GM12878 (cell line): ENCODE measurements at regions not wholly inside any gene's neighbourhood (a gene's known extent, or its start where the extent isn't known, plus 50 kb on each side); places are given as distances from the start of the nearest gene placed in this dataset.

Experiments used
- E2F4 ChIP-seq: IDR thresholded peaks from 2 replicates; pipeline ENCODE4 v1.6.1; 2012; ENCODE audit warnings: low read depth, low read length, improper control_type of control experiment
- EP300 ChIP-seq, 2 experiments: fragments of 150-350 bp in 1 of 2; IDR thresholded peaks; 2 replicates each; pipeline ENCODE4 v1.6.1; 2011 to 2012; ENCODE audit warnings: low read depth in 2 of 2, low read length in 2 of 2, borderline replicate concordance in 1 of 2, improper control_type of control experiment in 1 of 2, inconsistent platforms in 1 of 2; ENCODE audit not compliant: control insufficient read depth in 1 of 2
- GABPA ChIP-seq: IDR thresholded peaks from 2 replicates; pipeline ENCODE4 v1.6.1; 2014; ENCODE audit warnings: antibody characterized with exemption, low read depth, mild to moderate bottlenecking, inconsistent platforms
- IKZF2 ChIP-seq, 2 experiments: fragments of 450-650 bp; IDR thresholded peaks; 2 replicates each; pipeline ENCODE4 v1.6.1; 2017; ENCODE audit warnings: mild to moderate bottlenecking in 2 of 2, moderate library complexity in 2 of 2
- KLF5 ChIP-seq: fragments of 450-650 bp; IDR thresholded peaks from 2 replicates; pipeline ENCODE4 v1.6.1; 2014; ENCODE audit warnings: mild to moderate bottlenecking; ENCODE audit not compliant: partially characterized antibody
- MEF2B ChIP-seq: fragments of 450-650 bp; IDR thresholded peaks from 2 replicates; pipeline ENCODE4 v1.6.1; 2018; ENCODE audit warnings: mild to moderate bottlenecking, moderate library complexity; ENCODE audit not compliant: partially characterized antibody, poor library complexity, severe bottlenecking
- MXI1 ChIP-seq: fragments of 150-350 bp; IDR thresholded peaks from 2 replicates; pipeline ENCODE4 v1.6.1; 2011; ENCODE audit warnings: low read depth, mild to moderate bottlenecking, inconsistent platforms, low read length, improper control_type of control experiment
- PAX8 ChIP-seq: fragments of 450-650 bp; IDR thresholded peaks from 2 replicates; pipeline ENCODE4 v1.6.1; 2017; ENCODE audit warnings: mild to moderate bottlenecking, moderate library complexity
- PML ChIP-seq: IDR thresholded peaks from 2 replicates; pipeline ENCODE4 v1.6.1; 2012; ENCODE audit warnings: low read length, inconsistent platforms
- RELB ChIP-seq: fragments of 450-650 bp; IDR thresholded peaks from 2 replicates; pipeline ENCODE4 v1.6.1; 2017; ENCODE audit warnings: low read depth, mild to moderate bottlenecking, moderate library complexity
- USF1 ChIP-seq: IDR thresholded peaks from 2 replicates; pipeline ENCODE4 v1.6.1; 2011; ENCODE audit warnings: borderline replicate concordance, low read depth, mild to moderate bottlenecking, moderate library complexity, mixed read lengths, low read length; ENCODE audit not compliant: insufficient read depth; ENCODE audit errors: extremely low read length
- ZBTB40 ChIP-seq: fragments of 450-650 bp; IDR thresholded peaks from 2 replicates; pipeline ENCODE4 v1.6.1; 2016; ENCODE audit warnings: mild to moderate bottlenecking, moderate library complexity, borderline replicate concordance
- ZNF217 ChIP-seq: fragments of 450-650 bp; IDR thresholded peaks from 2 replicates; pipeline ENCODE4 v1.6.1; 2017; ENCODE audit warnings: antibody characterized with exemption, mild to moderate bottlenecking
- ZNF622 ChIP-seq: fragments of 450-650 bp; IDR thresholded peaks from 2 replicates; pipeline ENCODE4 v1.6.1; 2017; ENCODE audit warnings: mild to moderate bottlenecking, inconsistent platforms
- TF ChIP-seq, protein P1 (sequence below): IDR thresholded peaks from 2 replicates; pipeline ENCODE4 v1.6.1; 2012; ENCODE audit warnings: low read depth, low read length, improper control_type of control experiment
- TF ChIP-seq, protein P2 (sequence below): fragments of 450-650 bp; IDR thresholded peaks from 2 replicates; pipeline ENCODE4 v1.6.1; 2018; ENCODE audit warnings: borderline replicate concordance, mild to moderate bottlenecking; ENCODE audit not compliant: partially characterized antibody

DNA sequence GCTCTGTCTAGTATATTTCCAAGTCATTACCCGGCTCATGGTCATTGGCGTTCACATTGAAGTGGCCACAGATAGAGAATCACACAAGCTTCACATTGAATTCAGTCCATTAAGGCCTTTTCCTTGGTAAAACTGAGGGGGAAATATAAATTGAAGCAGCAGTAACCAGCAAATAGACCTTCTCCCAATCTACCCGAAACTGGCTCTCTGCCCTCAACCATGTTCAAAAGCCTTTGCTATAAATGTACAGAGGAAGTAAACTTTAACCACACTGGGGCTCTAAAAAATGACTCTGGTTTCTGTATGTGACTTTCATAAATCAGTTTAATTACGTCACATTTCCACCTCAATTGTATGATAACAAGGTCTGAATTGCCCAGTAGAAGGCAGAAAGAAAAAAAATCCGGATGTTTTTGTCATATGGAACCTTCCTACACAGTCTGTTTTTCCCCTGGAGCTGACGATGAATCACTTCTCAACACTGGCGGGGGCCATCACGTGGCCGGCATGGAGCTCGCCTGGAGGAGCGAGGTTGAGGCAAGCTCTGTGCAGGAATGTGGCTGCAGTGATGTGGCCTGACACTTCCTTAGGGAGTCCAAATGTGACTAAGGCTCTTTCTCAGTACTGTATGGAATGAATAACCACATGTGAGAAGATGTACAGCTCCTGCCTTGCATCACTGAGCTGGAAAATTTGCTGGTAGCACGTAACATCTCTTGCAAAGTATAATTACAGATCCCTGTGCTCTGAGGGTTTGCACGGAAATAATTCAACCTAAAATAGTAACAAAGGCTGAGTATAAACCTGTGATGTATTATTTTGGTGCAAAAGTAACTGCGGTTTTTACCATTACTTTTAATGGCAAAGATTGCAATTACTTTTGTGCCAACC is 58.6 kb upstream of the SNX9 start (continued):
- TF ChIP-seq RELB (peak; percentile 99), IKZF2 (IDR thresholded peaks at IDR 0.05) (peak; percentile 100), ZNF622 (no peak), KLF5 (peak; percentile 93), MEF2B (peak; percentile 93), ZNF217 (peak; percentile 66; the same call in 1 of the 2 replicates), GABPA (no peak; the same call in 1 of the 2 replicates), USF1 (peak; percentile 85), PAX8 (no peak; the same call in 1 of the 2 replicates), MXI1 (peak; percentile 84), ZBTB40 (peak; percentile 69), PML (no peak; the same call in 1 of the 2 replicates), E2F4 (no peak), EP300 (IDR thresholded peaks at IDR 0.05; ENCODE audit: borderline replicate concordance in 1 of 2, control insufficient read depth in 1 of 2, low read depth in 2 of 2, low read length in 2 of 2) (peak; percentile 96 to 97)
- TF ChIP-seq, protein P1, sequence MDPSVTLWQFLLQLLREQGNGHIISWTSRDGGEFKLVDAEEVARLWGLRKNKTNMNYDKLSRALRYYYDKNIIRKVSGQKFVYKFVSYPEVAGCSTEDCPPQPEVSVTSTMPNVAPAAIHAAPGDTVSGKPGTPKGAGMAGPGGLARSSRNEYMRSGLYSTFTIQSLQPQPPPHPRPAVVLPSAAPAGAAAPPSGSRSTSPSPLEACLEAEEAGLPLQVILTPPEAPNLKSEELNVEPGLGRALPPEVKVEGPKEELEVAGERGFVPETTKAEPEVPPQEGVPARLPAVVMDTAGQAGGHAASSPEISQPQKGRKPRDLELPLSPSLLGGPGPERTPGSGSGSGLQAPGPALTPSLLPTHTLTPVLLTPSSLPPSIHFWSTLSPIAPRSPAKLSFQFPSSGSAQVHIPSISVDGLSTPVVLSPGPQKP: peak; percentile 60; the same call in 1 of the 2 replicates
- TF ChIP-seq, protein P2, sequence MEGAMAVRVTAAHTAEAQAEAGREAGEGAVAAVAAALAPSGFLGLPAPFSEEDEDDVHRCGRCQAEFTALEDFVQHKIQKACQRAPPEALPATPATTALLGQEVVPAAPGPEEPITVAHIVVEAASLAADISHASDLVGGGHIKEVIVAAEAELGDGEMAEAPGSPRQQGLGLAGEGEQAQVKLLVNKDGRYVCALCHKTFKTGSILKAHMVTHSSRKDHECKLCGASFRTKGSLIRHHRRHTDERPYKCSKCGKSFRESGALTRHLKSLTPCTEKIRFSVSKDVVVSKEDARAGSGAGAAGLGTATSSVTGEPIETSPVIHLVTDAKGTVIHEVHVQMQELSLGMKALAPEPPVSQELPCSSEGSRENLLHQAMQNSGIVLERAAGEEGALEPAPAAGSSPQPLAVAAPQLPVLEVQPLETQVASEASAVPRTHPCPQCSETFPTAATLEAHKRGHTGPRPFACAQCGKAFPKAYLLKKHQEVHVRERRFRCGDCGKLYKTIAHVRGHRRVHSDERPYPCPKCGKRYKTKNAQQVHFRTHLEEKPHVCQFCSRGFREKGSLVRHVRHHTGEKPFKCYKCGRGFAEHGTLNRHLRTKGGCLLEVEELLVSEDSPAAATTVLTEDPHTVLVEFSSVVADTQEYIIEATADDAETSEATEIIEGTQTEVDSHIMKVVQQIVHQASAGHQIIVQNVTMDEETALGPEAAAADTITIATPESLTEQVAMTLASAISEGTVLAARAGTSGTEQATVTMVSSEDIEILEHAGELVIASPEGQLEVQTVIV: no peak
